HepG2 (cell line): ENCODE measurements at regions not wholly inside any gene's neighbourhood (a gene's known extent, or its start where the extent isn't known, plus 50 kb on each side); places are given as distances from the start of the nearest gene placed in this dataset.

Experiments
- ATAC-seq: fragments of 200-7000 bp; cut with Tn5 transposase; 3 replicates; pipeline ENCODE4 v1.9.1; 2020; ENCODE audit warnings: mild to moderate bottlenecking, moderate library complexity
- BruUV-seq: library from RNA; stranded (reverse); fragments of 400-500 nt; replicated peaks from 2 replicates; lab custom pipeline; 2021; lab: Mats Ljungman, UMichigan
- CTCF ChIA-PET: fragments of 300-600 bp; formaldehyde crosslinking; extraction: SDS; loops from one replicate; lab custom pipeline; 2021; ENCODE audit warnings: low total read pairs, inconsistent platforms, low intra/inter-chr PET ratio; lab: Yijun Ruan, JAX
- POLR2A ChIA-PET: fragments of 350-600 bp; sonication (Branson Sonifier 250); formaldehyde crosslinking; loops from one replicate; lab custom pipeline; 2020; ENCODE audit warnings: antibody characterized with exemption, inconsistent platforms; lab: Yijun Ruan, JAX
- DNase-seq: peaks from one replicate; pipeline ENCODE4 v3.0.0-alpha.2; 2015; ENCODE audit warnings: low spot score
- FAIRE-seq: peaks from 3 replicates; lab custom pipeline; 2011; peaks lifted over from hg19 to GRCh38; lab: Jason Lieb, UNC
- H2AFZ ChIP-seq: one replicate; pipeline ENCODE4 v1.6.1; 2011; ENCODE audit warnings: low read length, inconsistent platforms
- H3K27ac ChIP-seq: fragments of 300-600 bp; 3 replicates; pipeline ENCODE4 v1.8.0; 2011; ENCODE audit warnings: mixed run types, mild to moderate bottlenecking, mixed read lengths, low read length, inconsistent platforms; ENCODE audit not compliant: insufficient read depth; ENCODE audit errors: extremely low read length
- H3K27me3 ChIP-seq, 2 experiments: fragments of 200-600 bp in 1 of 2; 2 replicates in 1 of 2; 3 replicates in 1 of 2; pipeline versions ENCODE4 v1.6.0 to v1.8.0; 2011; ENCODE audit warnings: low read length in 2 of 2, mild to moderate bottlenecking in 2 of 2, moderate library complexity in 2 of 2, inconsistent platforms in 1 of 2; ENCODE audit not compliant: insufficient read depth in 2 of 2, control insufficient read depth in 1 of 2
- H3K36me3 ChIP-seq, 2 experiments: fragments of 200-600 bp in 1 of 2; replicated peaks in 1 of 2; 2 replicates in 1 of 2; 3 replicates in 1 of 2; pipeline versions ENCODE4 v1.5.1 to v1.8.0; 2011; ENCODE audit warnings: low read length in 2 of 2, inconsistent platforms in 1 of 2; ENCODE audit not compliant: insufficient read depth in 2 of 2, control insufficient read depth in 1 of 2
- H3K4me1 ChIP-seq: 2 replicates; pipeline ENCODE4 v1.5.1; 2012; ENCODE audit warnings: low read length, inconsistent platforms; ENCODE audit not compliant: insufficient read depth
- H3K4me2 ChIP-seq: 2 replicates; pipeline ENCODE4 v1.6.0; 2011; ENCODE audit warnings: low read depth, low read length, inconsistent platforms
- H3K4me3 ChIP-seq, 3 experiments: fragments of 200-600 bp in 1 of 3; sonication (generic), shearing (Covaris generic) in 1 of 3; replicated peaks in 1 of 3; 2 replicates each; pipeline ENCODE4 v1.5.1; 2011 to 2016; ENCODE audit warnings: low read length in 3 of 3, inconsistent platforms in 2 of 3, low read depth in 2 of 3, mild to moderate bottlenecking in 2 of 3, control low read depth in 1 of 3, mixed read lengths in 1 of 3; ENCODE audit not compliant: insufficient read depth in 1 of 3
- H3K79me2 ChIP-seq: one replicate; pipeline ENCODE4 v1.6.1; 2011; ENCODE audit warnings: low read length, inconsistent platforms; ENCODE audit not compliant: insufficient read depth
- H3K9ac ChIP-seq: 2 replicates; pipeline ENCODE4 v1.6.0; 2011; ENCODE audit warnings: mild to moderate bottlenecking, low read depth, low read length, inconsistent platforms; ENCODE audit not compliant: insufficient read depth
- H3K9me3 ChIP-seq: 2 replicates; pipeline ENCODE4 v1.5.1; 2012; ENCODE audit warnings: mild to moderate bottlenecking, low read length
- H4K20me1 ChIP-seq: 2 replicates; pipeline ENCODE4 v1.6.0; 2011; ENCODE audit warnings: inconsistent platforms, mild to moderate bottlenecking, low read length, moderate library complexity; ENCODE audit not compliant: insufficient read depth
- DR1 ChIP-seq: sonication (generic); formaldehyde crosslinking; IDR thresholded peaks from 2 replicates; pipeline ENCODE4 v1.8.0; 2021; ENCODE audit warnings: mild to moderate bottlenecking, missing genetic modification reagents, inconsistent platforms
- ESRRA ChIP-seq: sonication (generic); formaldehyde crosslinking; IDR thresholded peaks from 2 replicates; pipeline ENCODE4 v1.5.1; 2020; ENCODE audit warnings: mild to moderate bottlenecking, low read depth, missing genetic modification reagents
- HNF1B ChIP-seq: sonication (generic); formaldehyde crosslinking; IDR thresholded peaks from 2 replicates; pipeline ENCODE4 v1.5.1; 2020; ENCODE audit warnings: mild to moderate bottlenecking, moderate library complexity, missing genetic modification reagents
- MTF1 ChIP-seq: sonication (generic); formaldehyde crosslinking; IDR thresholded peaks from 2 replicates; pipeline ENCODE4 v1.5.0; 2020; ENCODE audit warnings: missing genetic modification reagents
- SMAD1 ChIP-seq: sonication (generic); formaldehyde crosslinking; IDR thresholded peaks from 2 replicates; pipeline ENCODE4 v1.4.0; 2020; ENCODE audit warnings: missing genetic modification reagents, low read depth, mild to moderate bottlenecking, borderline replicate concordance
- SMARCE1 ChIP-seq: fragments of 450-650 bp; IDR thresholded peaks from 2 replicates; pipeline ENCODE4 v1.6.1; 2017; ENCODE audit warnings: borderline replicate concordance
- SP140L ChIP-seq: sonication (generic); formaldehyde crosslinking; IDR thresholded peaks from 2 replicates; pipeline ENCODE4 v1.4.0; 2020; ENCODE audit warnings: missing genetic modification reagents, borderline replicate concordance
- TERF1 ChIP-seq: sonication (generic); formaldehyde crosslinking; IDR thresholded peaks from 2 replicates; pipeline ENCODE4 v1.8.0; 2022; ENCODE audit warnings: mild to moderate bottlenecking, missing genetic modification reagents, moderate library complexity
- TMF1 ChIP-seq: sonication (generic); formaldehyde crosslinking; IDR thresholded peaks from 2 replicates; pipeline ENCODE4 v1.8.1; 2022; ENCODE audit warnings: low read depth, missing genetic modification reagents
- ZBTB4 ChIP-seq: sonication (generic); formaldehyde crosslinking; IDR thresholded peaks from 2 replicates; pipeline ENCODE4 v1.4.0; 2020; ENCODE audit warnings: missing genetic modification reagents, mild to moderate bottlenecking, borderline replicate concordance
- ZNF335 ChIP-seq: sonication (generic); formaldehyde crosslinking; IDR thresholded peaks from 2 replicates; pipeline ENCODE4 v1.4.0; 2020; ENCODE audit warnings: missing genetic modification reagents
- ZNF720 ChIP-seq: sonication (generic); formaldehyde crosslinking; IDR thresholded peaks from 2 replicates; pipeline ENCODE4 v1.4.0; 2020; ENCODE audit warnings: missing genetic modification reagents
- WGBS: methylation state at CpG from one replicate; pipeline ENCODE4 v1.1.6; 2017; ENCODE audit warnings: low lambda C conversion rate; 5-methylcytosine and 5-hydroxymethylcytosine counted together
- in situ Hi-C: cut with HindIII; loops from 2 replicates; pipeline ENCODE4 v1.10.0; 2017; ENCODE audit warnings: low pct_unique_long_range_greater_than_20kb; ENCODE audit not compliant: extremely low pct_ligation_motif_present
- intact Hi-C: fragments of 100-400 bp; cut with micrococcal nuclease; formaldehyde crosslinking; loops from one replicate; pipeline ENCODE4 v1.10.0; 2022; ENCODE audit not compliant: unreplicated experiment

- BruUV-seq: no TSS peak
- in situ Hi-C loops (no loop called here), intact Hi-C loops (no loop called here)
- Histone ChIP-seq H3K4me1 (no peaks in the 10 kb centered on the region), H4K20me1 (no peaks in the 10 kb centered on the region), H3K79me2 (no peaks in the 10 kb centered on the region), H3K27me3 (no peaks in the 10 kb centered on the region), H3K27ac (no peak overlapping the region), H3K9ac (no peak overlapping the region), H3K9me3 (no peaks in the 10 kb centered on the region), H3K4me3 (no peak overlapping the region), H2AFZ (no peak overlapping the region)
- no peak for ATAC-seq
- TF ChIP-seq SMAD1: no peak
- TF ChIP-seq, all 625 proteins: peak for 0
- no peak overlapping the region for H3K4me2 ChIP-seq
- DNase-seq (no peak), FAIRE-seq (no peak)
- no peaks in the 10 kb centered on the region for H3K36me3 ChIP-seq
- CTCF ChIA-PET: no interaction called here
- POLR2A ChIA-PET: no interaction called here
- WGBS: 16% methylated on average over 5 of the region's 5 CpGs
Measured at GRCh38 chr2:150046211-150046610, 441.3 kb downstream of the RND3 start.

GRCh38 chr2:150045601-150046000, 441.9 kb downstream of the RND3 start:
- POLR2A ChIA-PET: no interaction called here
- FAIRE-seq (no peak), ATAC-seq (no peak), DNase-seq (no peak)
- H3K4me3 ChIP-seq: no peak overlapping the region
- WGBS: 30% methylated on average over 4 of the region's 4 CpGs
- no peak overlapping the region for H2AFZ ChIP-seq
- in situ Hi-C loops: no loop called here
- intact Hi-C loops: no loop called here
- no peaks in the 10 kb centered on the region for H3K9me3 ChIP-seq
- no peak overlapping the region for H3K4me2 ChIP-seq
- H4K20me1 ChIP-seq: no peaks in the 10 kb centered on the region
- BruUV-seq: no TSS peak
- H3K27ac ChIP-seq: no peak overlapping the region
- CTCF ChIA-PET: no interaction called here
- H3K4me1 ChIP-seq: no peaks in the 10 kb centered on the region
- no peak overlapping the region for H3K9ac ChIP-seq
- H3K79me2 ChIP-seq: no peaks in the 10 kb centered on the region
- H3K27me3 ChIP-seq: no peaks in the 10 kb centered on the region
- no peaks in the 10 kb centered on the region for H3K36me3 ChIP-seq
- no peak for TF ChIP-seq TMF1
- TF ChIP-seq MTF1: no peak
- TF ChIP-seq DR1: no peak
- no peak for TF ChIP-seq SP140L
- TF ChIP-seq ZBTB4 (CRISPR knock-in tag): no peak
- no peak for TF ChIP-seq ESRRA (CRISPR knock-in tag)
- TF ChIP-seq ZNF720 (CRISPR knock-in tag): no peak
- TF ChIP-seq TERF1 (CRISPR knock-in tag): no peak
- TF ChIP-seq ZNF335 (CRISPR knock-in tag): no peak
- no peak for TF ChIP-seq HNF1B
- TF ChIP-seq SMARCE1: no peak
